ENCODE measurements at regions not wholly inside any gene's neighbourhood (a gene's known extent, or its start where the extent isn't known, plus 50 kb on each side); places are given as distances from the start of the nearest gene placed in this dataset.

DNA sequence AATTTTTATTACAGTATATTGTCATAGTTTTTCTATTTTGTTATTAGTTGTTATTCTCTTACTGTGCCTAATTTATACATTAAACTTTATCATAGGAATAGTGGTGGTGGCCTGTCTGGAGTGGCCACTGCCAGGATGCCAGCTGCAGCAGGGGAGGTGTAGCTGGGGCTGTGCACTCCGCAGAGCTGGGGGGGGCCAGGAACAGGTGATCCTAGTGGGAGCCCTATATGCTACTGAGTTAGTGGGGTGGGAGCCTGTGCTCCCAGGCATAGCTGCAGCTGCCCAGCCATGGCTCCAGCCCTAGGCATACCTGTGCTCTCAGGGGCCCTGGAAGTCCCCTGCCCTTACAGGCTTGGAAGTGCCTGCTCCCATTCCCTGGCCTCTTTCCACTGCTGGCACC lies 638.1 kb upstream of the KCNMB2 start:
- no peaks in the 10 kb centered on the region for H3K4me1 Mint-ChIP-seq (ENCODE audit: low read depth, unreplicated experiment)
- no peak overlapping the region for H3K27ac Mint-ChIP-seq (ENCODE audit: unreplicated experiment)
- CTCF ChIA-PET: no interaction called here
- H3K9me3 Mint-ChIP-seq (ENCODE audit: low read depth, unreplicated experiment): peaks cover 9% of the 10 kb centered on the region
- no peak for DNase-seq
- intact Hi-C loops (cut with micrococcal nuclease; ENCODE audit: unreplicated experiment): no loop called here
- no TSS peak for BruUV-seq (replicated peaks)
- no peaks in the 10 kb centered on the region for H3K36me3 Mint-ChIP-seq (ENCODE audit: insufficient read depth, unreplicated experiment)
- H3K4me3 Mint-ChIP-seq (ENCODE audit: low read depth, unreplicated experiment): no peak overlapping the region
- TF ChIP-seq, protein P1, sequence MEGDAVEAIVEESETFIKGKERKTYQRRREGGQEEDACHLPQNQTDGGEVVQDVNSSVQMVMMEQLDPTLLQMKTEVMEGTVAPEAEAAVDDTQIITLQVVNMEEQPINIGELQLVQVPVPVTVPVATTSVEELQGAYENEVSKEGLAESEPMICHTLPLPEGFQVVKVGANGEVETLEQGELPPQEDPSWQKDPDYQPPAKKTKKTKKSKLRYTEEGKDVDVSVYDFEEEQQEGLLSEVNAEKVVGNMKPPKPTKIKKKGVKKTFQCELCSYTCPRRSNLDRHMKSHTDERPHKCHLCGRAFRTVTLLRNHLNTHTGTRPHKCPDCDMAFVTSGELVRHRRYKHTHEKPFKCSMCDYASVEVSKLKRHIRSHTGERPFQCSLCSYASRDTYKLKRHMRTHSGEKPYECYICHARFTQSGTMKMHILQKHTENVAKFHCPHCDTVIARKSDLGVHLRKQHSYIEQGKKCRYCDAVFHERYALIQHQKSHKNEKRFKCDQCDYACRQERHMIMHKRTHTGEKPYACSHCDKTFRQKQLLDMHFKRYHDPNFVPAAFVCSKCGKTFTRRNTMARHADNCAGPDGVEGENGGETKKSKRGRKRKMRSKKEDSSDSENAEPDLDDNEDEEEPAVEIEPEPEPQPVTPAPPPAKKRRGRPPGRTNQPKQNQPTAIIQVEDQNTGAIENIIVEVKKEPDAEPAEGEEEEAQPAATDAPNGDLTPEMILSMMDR (IDR thresholded peaks at IDR 0.05; ENCODE audit: unreplicated experiment): no peak
- H3K27me3 Mint-ChIP-seq (ENCODE audit: unreplicated experiment): no peaks in the 10 kb centered on the region

DNA sequence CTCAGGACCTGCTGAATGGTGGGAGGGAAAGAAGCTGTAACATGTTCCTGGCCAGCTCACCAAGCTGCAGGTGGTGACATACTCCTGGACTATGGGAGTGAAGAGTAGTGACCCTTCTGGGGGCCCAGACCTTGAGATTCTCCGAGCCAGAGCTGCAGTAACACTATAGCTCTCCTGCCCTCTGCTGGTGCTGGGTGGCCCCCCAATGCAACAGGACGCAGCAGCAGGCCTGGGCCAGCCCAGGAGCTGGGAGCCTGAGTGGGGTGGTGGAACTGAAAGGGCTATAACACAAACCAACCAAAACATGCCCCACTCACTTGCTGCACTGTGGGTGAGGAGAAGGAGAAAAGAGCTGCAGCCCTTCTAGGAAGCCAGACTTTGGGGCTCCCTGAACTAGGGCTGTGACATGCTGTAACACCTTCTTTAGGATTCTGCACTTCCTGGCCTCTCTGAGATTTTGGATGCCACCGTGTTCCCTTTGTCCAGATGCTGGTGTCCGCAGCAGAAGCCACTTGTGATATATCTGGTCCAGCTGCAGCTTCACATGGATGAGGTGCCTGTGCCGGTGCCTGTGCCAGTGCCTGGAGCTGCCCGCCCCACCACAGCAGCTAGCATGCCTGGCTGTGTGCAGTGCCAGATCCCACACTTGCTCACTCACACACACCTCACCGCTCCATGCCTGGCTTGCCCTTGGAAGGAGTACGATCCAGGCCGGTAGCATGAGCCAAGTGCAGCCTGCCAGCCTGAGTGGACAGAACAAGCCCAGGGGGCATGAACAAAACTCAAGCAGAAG lies 636.8 kb upstream of the KCNMB2 start:
- TF ChIP-seq, protein P1 (IDR thresholded peaks at IDR 0.05; ENCODE audit: unreplicated experiment): no peak
- Mint-ChIP-seq H3K4me3 (ENCODE audit: low read depth, unreplicated experiment) (no peak overlapping the region), H3K4me1 (ENCODE audit: low read depth, unreplicated experiment) (peaks cover 3% of the 10 kb centered on the region), H3K36me3 (ENCODE audit: insufficient read depth, unreplicated experiment) (no peaks in the 10 kb centered on the region), H3K27me3 (ENCODE audit: unreplicated experiment) (no peaks in the 10 kb centered on the region), H3K27ac (ENCODE audit: unreplicated experiment) (no peak overlapping the region), H3K9me3 (ENCODE audit: low read depth, unreplicated experiment) (peaks cover 9% of the 10 kb centered on the region)
- CTCF ChIA-PET: no interaction called here
- intact Hi-C loops (cut with micrococcal nuclease; ENCODE audit: unreplicated experiment): no loop called here
- BruUV-seq (replicated peaks): no TSS peak
- no peak for DNase-seq

DNA sequence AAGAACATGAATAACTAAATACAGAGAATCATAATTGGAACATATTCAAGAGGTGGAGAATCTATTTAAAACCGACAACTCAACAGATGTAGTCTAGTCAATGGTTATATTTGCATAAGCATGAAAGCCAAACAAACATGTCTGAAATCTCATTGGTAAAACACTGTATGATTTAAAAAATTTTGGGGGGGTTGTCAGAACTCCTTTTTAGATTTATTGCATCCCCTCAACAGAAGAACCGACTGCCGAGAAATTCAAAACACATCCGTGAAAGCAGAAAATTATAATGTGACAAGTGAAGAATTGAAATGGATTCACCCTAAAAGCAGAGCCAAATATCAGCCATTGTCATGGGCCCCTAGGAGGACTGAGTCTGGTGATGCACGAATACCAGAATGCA lies 633.4 kb upstream of the KCNMB2 start:
- no peak for DNase-seq
- CTCF ChIA-PET: no interaction called here
- BruUV-seq (replicated peaks): no TSS peak
- Mint-ChIP-seq H3K9me3 (ENCODE audit: low read depth, unreplicated experiment) (peaks cover 4% of the 10 kb centered on the region), H3K4me3 (ENCODE audit: low read depth, unreplicated experiment) (no peak overlapping the region), H3K27ac (ENCODE audit: unreplicated experiment) (no peak overlapping the region), H3K4me1 (ENCODE audit: low read depth, unreplicated experiment) (peaks cover 26% of the 10 kb centered on the region), H3K27me3 (ENCODE audit: unreplicated experiment) (no peaks in the 10 kb centered on the region), H3K36me3 (ENCODE audit: insufficient read depth, unreplicated experiment) (no peaks in the 10 kb centered on the region)
- intact Hi-C loops (cut with micrococcal nuclease; ENCODE audit: unreplicated experiment): no loop called here
- TF ChIP-seq, protein P1 (IDR thresholded peaks at IDR 0.05; ENCODE audit: unreplicated experiment): no peak

- Mint-ChIP-seq H3K4me3 (ENCODE audit: low read depth, unreplicated experiment) (no peak overlapping the region), H3K9me3 (ENCODE audit: low read depth, unreplicated experiment) (peaks cover 3% of the 10 kb centered on the region), H3K4me1 (ENCODE audit: low read depth, unreplicated experiment) (peaks cover 26% of the 10 kb centered on the region), H3K36me3 (ENCODE audit: insufficient read depth, unreplicated experiment) (no peaks in the 10 kb centered on the region), H3K27me3 (ENCODE audit: unreplicated experiment) (no peaks in the 10 kb centered on the region), H3K27ac (ENCODE audit: unreplicated experiment) (no peak overlapping the region)
- DNase-seq: no peak
- BruUV-seq (replicated peaks): no TSS peak
- TF ChIP-seq, protein P1 (IDR thresholded peaks at IDR 0.05; ENCODE audit: unreplicated experiment): no peak
- intact Hi-C loops (cut with micrococcal nuclease; ENCODE audit: unreplicated experiment): loop anchor here (5.0 kb wide), 1 partner anchor 382 kb away; no protein-coding TSS in a partner anchor
- CTCF ChIA-PET: interaction anchor here (0.6 kb wide), 1 partner anchor 1273 kb away, joined by 6 read pairs; no protein-coding TSS in a partner anchor
These were observed 631.6 kb upstream of the KCNMB2 start for GRCh38 chr3:177904621-177905020.

All from Calu3 (cell line).